ENCODE measurements at regions not wholly inside any gene's neighbourhood (a gene's known extent, or its start where the extent isn't known, plus 50 kb on each side); places are given as distances from the start of the nearest gene placed in this dataset.

DNA sequence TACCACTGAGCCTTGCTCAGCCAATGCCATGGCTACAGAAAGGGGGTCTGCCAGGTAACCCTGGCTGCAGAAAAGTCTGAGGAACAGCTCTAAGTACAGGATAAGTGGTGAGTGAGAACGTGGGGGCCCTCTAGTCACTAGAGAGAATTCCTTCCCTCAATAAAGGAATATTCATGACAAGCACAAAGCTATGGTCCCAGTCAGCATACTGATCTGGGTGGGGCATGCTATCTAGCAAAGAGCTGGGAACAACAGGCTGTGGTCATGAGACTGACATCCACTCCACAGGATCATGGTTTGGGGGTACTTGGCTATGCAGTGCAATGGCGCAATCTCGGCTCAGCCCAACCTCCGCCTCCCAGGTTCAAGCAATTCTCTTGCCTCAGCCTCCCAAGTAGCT lies 140.4 kb downstream of the MTHFS start:
- Histone ChIP-seq H2AK5ac (ENCODE audit: low read depth, low read length) (no peak overlapping the region), H2BK120ac (ENCODE audit: low read depth, low read length) (no peak overlapping the region), H2BK15ac (ENCODE audit: low read length) (no peak overlapping the region), H2BK12ac (ENCODE audit: low read length) (no peak overlapping the region), H3K27me3 (ENCODE audit: control insufficient read depth in 3 of 3, insufficient read depth in 3 of 3, low read depth in 1 of 3, low read length in 3 of 3) (no peaks in the 10 kb centered on the region), H4K91ac (ENCODE audit: low read depth, low read length, poor library complexity) (no peak overlapping the region), H3K18ac (ENCODE audit: low read length) (no peak overlapping the region), H3K4me2 (ENCODE audit: insufficient read depth, low read length, poor library complexity, severe bottlenecking) (no peak overlapping the region), H3K9ac (ENCODE audit: low read depth, low read length, poor library complexity) (no peak overlapping the region), H3K4me1 (ENCODE audit: control insufficient read depth in 2 of 2, insufficient read depth in 1 of 2, low read depth in 1 of 2, low read length in 2 of 2) (no peaks in the 10 kb centered on the region), H3K4me3 (ENCODE audit: low read length in 2 of 2) (no peak overlapping the region), H3K4ac (ENCODE audit: low read length) (no peak overlapping the region), H3K27ac (replicated peaks; ENCODE audit: low read length) (no peak overlapping the region), H3K79me1 (ENCODE audit: low read depth, low read length) (no peaks in the 10 kb centered on the region), H3K36me3 (replicated peaks in 1 of 2; ENCODE audit: control insufficient read depth in 2 of 2, insufficient read depth in 2 of 2, low read length in 2 of 2) (no peaks in the 10 kb centered on the region), H3K9me3 (replicated peaks in 1 of 2; ENCODE audit: control insufficient read depth in 2 of 2, insufficient read depth in 1 of 2, low read depth in 1 of 2, low read length in 2 of 2) (no peaks in the 10 kb centered on the region), H2AFZ (ENCODE audit: low read length) (no peak overlapping the region), H2BK5ac (ENCODE audit: low read length) (no peak overlapping the region), H3K23ac (ENCODE audit: low read depth, low read length, poor library complexity) (no peak overlapping the region), H4K8ac (ENCODE audit: low read depth, low read length) (no peak overlapping the region), H3K14ac (ENCODE audit: low read length) (no peak overlapping the region)
- no peak for DNase-seq (ENCODE audit: low spot score)
- no CpG with 5 or more reads among the region's 4 CpGs for WGBS, 2 donors (ENCODE audit: extremely low coverage in 2 of 2, insufficient read length in 2 of 2, insufficient replicate concordance in 1 of 2)

DNA sequence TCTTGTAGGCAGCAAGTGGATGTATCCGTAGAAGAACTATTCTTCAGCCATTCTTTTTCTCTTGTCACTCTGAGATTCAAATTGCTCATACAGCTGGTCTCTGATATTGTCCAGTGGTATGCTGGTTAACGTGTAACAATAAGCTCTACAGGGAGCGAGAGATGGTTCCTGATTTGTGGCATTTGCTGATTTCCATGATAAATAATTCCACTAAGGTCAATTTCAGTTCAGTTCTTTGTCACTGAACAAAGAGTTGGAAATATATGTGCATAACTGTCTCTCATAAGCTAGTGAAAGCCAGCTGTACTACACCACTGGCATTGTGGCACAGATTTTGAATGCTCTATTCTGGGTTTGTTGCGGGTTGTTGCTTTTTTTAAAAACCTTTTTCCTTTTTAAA lies 131.7 kb downstream of the MTHFS start:
- Histone ChIP-seq H3K18ac (ENCODE audit: low read length) (no peak overlapping the region), H3K4ac (ENCODE audit: low read length) (no peak overlapping the region), H3K9me3 (replicated peaks in 1 of 2; ENCODE audit: control insufficient read depth in 2 of 2, insufficient read depth in 1 of 2, low read depth in 1 of 2, low read length in 2 of 2) (peaks cover 3% of the 10 kb centered on the region in 2 donors), H3K4me1 (ENCODE audit: control insufficient read depth in 2 of 2, insufficient read depth in 1 of 2, low read depth in 1 of 2, low read length in 2 of 2) (peaks cover 0 to 12% of the 10 kb centered on the region in 2 donors), H4K8ac (ENCODE audit: low read depth, low read length) (no peak overlapping the region), H3K9ac (ENCODE audit: low read depth, low read length, poor library complexity) (no peak overlapping the region), H2AK5ac (ENCODE audit: low read depth, low read length) (no peak overlapping the region), H3K27ac (replicated peaks; ENCODE audit: low read length) (no peak overlapping the region), H2BK15ac (ENCODE audit: low read length) (no peak overlapping the region), H3K4me3 (ENCODE audit: low read length in 2 of 2) (no peak overlapping the region), H4K91ac (ENCODE audit: low read depth, low read length, poor library complexity) (no peak overlapping the region), H2BK120ac (ENCODE audit: low read depth, low read length) (no peak overlapping the region), H2AFZ (ENCODE audit: low read length) (no peak overlapping the region), H3K23ac (ENCODE audit: low read depth, low read length, poor library complexity) (no peak overlapping the region), H3K4me2 (ENCODE audit: insufficient read depth, low read length, poor library complexity, severe bottlenecking) (no peak overlapping the region), H3K36me3 (replicated peaks in 1 of 2; ENCODE audit: control insufficient read depth in 2 of 2, insufficient read depth in 2 of 2, low read length in 2 of 2) (no peaks in the 10 kb centered on the region), H3K27me3 (ENCODE audit: control insufficient read depth in 3 of 3, insufficient read depth in 3 of 3, low read depth in 1 of 3, low read length in 3 of 3) (no peaks in the 10 kb centered on the region), H3K14ac (ENCODE audit: low read length) (no peak overlapping the region), H2BK12ac (ENCODE audit: low read length) (no peak overlapping the region), H2BK5ac (ENCODE audit: low read length) (no peak overlapping the region), H3K79me1 (ENCODE audit: low read depth, low read length) (no peaks in the 10 kb centered on the region)
- WGBS, 2 donors (ENCODE audit: extremely low coverage in 2 of 2, insufficient read length in 2 of 2, insufficient replicate concordance in 1 of 2) = no CpG with 5 or more reads among the region's 4 CpGs
- DNase-seq (ENCODE audit: low spot score) = no peak

DNA sequence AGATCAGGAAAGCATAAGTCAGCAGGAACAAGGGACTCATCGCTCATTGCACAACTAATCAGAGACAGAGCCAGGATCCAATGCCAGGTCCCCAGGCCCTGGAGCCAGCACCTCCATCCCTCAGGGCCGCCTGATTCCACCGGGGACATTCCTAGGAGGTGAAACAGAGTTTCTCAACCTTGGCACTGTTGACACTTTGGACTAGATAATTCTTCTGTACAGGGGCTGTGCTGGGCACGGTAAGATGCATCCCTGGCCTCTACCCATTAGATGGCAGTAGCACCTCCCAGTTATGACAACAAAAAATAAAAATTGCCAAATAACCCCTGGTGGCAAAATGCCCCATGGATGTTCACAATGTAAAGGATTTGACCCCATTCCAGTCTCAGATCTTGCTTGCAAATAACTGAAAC lies 127.7 kb downstream of the MTHFS start:
- Histone ChIP-seq H3K36me3 (replicated peaks in 1 of 2; ENCODE audit: control insufficient read depth in 2 of 2, insufficient read depth in 2 of 2, low read length in 2 of 2) (no peaks in the 10 kb centered on the region), H3K23ac (ENCODE audit: low read depth, low read length, poor library complexity) (no peak overlapping the region), H2BK12ac (ENCODE audit: low read length) (no peak overlapping the region), H3K27ac (replicated peaks; ENCODE audit: low read length) (no peak overlapping the region), H3K4ac (ENCODE audit: low read length) (no peak overlapping the region), H3K4me1 (ENCODE audit: control insufficient read depth in 2 of 2, insufficient read depth in 1 of 2, low read depth in 1 of 2, low read length in 2 of 2) (peaks cover 0 to 12% of the 10 kb centered on the region in 2 donors), H3K9me3 (replicated peaks in 1 of 2; ENCODE audit: control insufficient read depth in 2 of 2, insufficient read depth in 1 of 2, low read depth in 1 of 2, low read length in 2 of 2) (no peaks in the 10 kb centered on the region), H4K91ac (ENCODE audit: low read depth, low read length, poor library complexity) (no peak overlapping the region), H3K14ac (ENCODE audit: low read length) (no peak overlapping the region), H4K8ac (ENCODE audit: low read depth, low read length) (no peak overlapping the region), H3K27me3 (ENCODE audit: control insufficient read depth in 3 of 3, insufficient read depth in 3 of 3, low read depth in 1 of 3, low read length in 3 of 3) (peaks cover 0 to 3% (median 0%) of the 10 kb centered on the region in 3 experiments), H2BK120ac (ENCODE audit: low read depth, low read length) (no peak overlapping the region), H3K4me3 (ENCODE audit: low read length in 2 of 2) (no peak overlapping the region), H2BK5ac (ENCODE audit: low read length) (no peak overlapping the region), H2AFZ (ENCODE audit: low read length) (no peak overlapping the region), H2AK5ac (ENCODE audit: low read depth, low read length) (no peak overlapping the region), H3K4me2 (ENCODE audit: insufficient read depth, low read length, poor library complexity, severe bottlenecking) (no peak overlapping the region), H3K18ac (ENCODE audit: low read length) (no peak overlapping the region), H3K79me1 (ENCODE audit: low read depth, low read length) (no peaks in the 10 kb centered on the region), H3K9ac (ENCODE audit: low read depth, low read length, poor library complexity) (no peak overlapping the region), H2BK15ac (ENCODE audit: low read length) (no peak overlapping the region)
- no peak for DNase-seq (ENCODE audit: low spot score)
- no CpG with 5 or more reads among the region's 4 CpGs for WGBS, 2 donors (ENCODE audit: extremely low coverage in 2 of 2, insufficient read length in 2 of 2, insufficient replicate concordance in 1 of 2)

DNA sequence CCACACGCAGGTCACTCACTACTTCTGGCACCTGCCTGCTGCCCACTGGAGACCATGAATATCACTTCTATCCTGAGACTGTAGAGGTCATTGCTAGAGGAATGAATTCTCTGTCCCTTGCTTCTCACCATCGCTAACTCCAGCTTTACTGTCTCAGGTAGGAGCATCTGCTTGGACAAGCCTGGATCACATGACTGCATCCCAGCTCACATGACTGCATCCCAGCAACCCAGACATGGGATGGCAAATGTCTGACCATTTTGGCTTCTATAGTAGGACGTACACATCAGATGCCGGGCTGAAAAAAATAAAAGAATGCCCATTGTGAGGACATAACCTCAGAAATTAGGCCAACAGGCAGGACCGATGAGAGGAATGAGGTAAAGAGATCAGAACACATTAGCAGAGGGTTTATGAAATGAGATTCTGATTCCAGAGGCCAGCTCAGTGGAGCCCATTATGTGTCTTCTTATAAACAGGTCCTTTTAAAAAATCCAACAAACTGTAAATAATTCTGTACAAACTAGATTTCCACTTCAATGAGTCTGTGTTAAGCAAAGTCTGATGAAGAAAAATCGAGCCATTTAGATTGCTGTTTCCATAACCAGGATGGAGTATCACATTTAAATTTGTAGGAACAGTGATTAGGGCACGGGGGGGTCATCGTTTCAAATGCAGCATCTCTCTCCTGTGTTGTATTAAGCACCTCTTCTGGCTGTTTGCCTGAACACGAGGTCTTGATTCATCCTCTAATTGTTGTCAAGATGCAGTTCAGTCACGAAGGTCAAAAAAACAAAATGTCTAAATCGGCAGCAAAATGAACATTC lies 126.7 kb downstream of the MTHFS start:
- Histone ChIP-seq H2BK120ac (ENCODE audit: low read depth, low read length) (no peak overlapping the region), H2AFZ (ENCODE audit: low read length) (no peak overlapping the region), H3K4me3 (ENCODE audit: low read length in 2 of 2) (no peak overlapping the region), H2BK15ac (ENCODE audit: low read length) (no peak overlapping the region), H2BK12ac (ENCODE audit: low read length) (no peak overlapping the region), H3K27me3 (ENCODE audit: control insufficient read depth in 3 of 3, insufficient read depth in 3 of 3, low read depth in 1 of 3, low read length in 3 of 3) (peaks cover 0 to 3% (median 0%) of the 10 kb centered on the region in 3 experiments), H3K9ac (ENCODE audit: low read depth, low read length, poor library complexity) (no peak overlapping the region), H3K79me1 (ENCODE audit: low read depth, low read length) (no peaks in the 10 kb centered on the region), H3K14ac (ENCODE audit: low read length) (no peak overlapping the region), H4K8ac (ENCODE audit: low read depth, low read length) (no peak overlapping the region), H3K4ac (ENCODE audit: low read length) (no peak overlapping the region), H3K18ac (ENCODE audit: low read length) (no peak overlapping the region), H3K27ac (replicated peaks; ENCODE audit: low read length) (no peak overlapping the region), H3K4me2 (ENCODE audit: insufficient read depth, low read length, poor library complexity, severe bottlenecking) (no peak overlapping the region), H3K23ac (ENCODE audit: low read depth, low read length, poor library complexity) (no peak overlapping the region), H2AK5ac (ENCODE audit: low read depth, low read length) (no peak overlapping the region), H3K9me3 (replicated peaks in 1 of 2; ENCODE audit: control insufficient read depth in 2 of 2, insufficient read depth in 1 of 2, low read depth in 1 of 2, low read length in 2 of 2) (no peaks in the 10 kb centered on the region), H2BK5ac (ENCODE audit: low read length) (no peak overlapping the region), H3K4me1 (ENCODE audit: control insufficient read depth in 2 of 2, insufficient read depth in 1 of 2, low read depth in 1 of 2, low read length in 2 of 2) (peaks cover 0 to 4% of the 10 kb centered on the region in 2 donors), H4K91ac (ENCODE audit: low read depth, low read length, poor library complexity) (no peak overlapping the region), H3K36me3 (replicated peaks in 1 of 2; ENCODE audit: control insufficient read depth in 2 of 2, insufficient read depth in 2 of 2, low read length in 2 of 2) (no peaks in the 10 kb centered on the region)
- WGBS, 2 donors (ENCODE audit: extremely low coverage in 2 of 2, insufficient read length in 2 of 2, insufficient replicate concordance in 1 of 2) = no CpG with 5 or more reads among the region's 11 CpGs
- DNase-seq (ENCODE audit: low spot score) = no peak
